Vagina (tissue), 2 donors: ENCODE measurements at regions not wholly inside any gene's neighbourhood (a gene's known extent, or its start where the extent isn't known, plus 50 kb on each side); places are given as distances from the start of the nearest gene placed in this dataset.

Experiments used
- CTCF ChIP-seq, 3 experiments: fragments of 450-650 bp in 2 of 3; fragments of 200-600 bp in 1 of 3; sonication (generic) in 1 of 3; IDR thresholded peaks; one replicate each; pipeline ENCODE4 v1.5.1; 2017 to 2019; ENCODE audit warnings: antibody characterized with exemption in 3 of 3, mild to moderate bottlenecking in 2 of 3, moderate library complexity in 2 of 3
- POLR2A ChIP-seq, 2 donors: fragments of 450-650 bp; IDR thresholded peaks; one replicate each; pipeline ENCODE4 v1.6.1; 2017; ENCODE audit warnings: antibody characterized with exemption in 2 of 2, mild to moderate bottlenecking in 2 of 2, moderate library complexity in 2 of 2
- POLR2AphosphoS5 ChIP-seq, 2 donors: sonication (generic); formaldehyde crosslinking; IDR thresholded peaks; one replicate each; pipeline ENCODE4 v1.9.0; 2017; ENCODE audit warnings: antibody characterized with exemption in 2 of 2, mild to moderate bottlenecking in 2 of 2, low read depth in 1 of 2; ENCODE audit not compliant: insufficient read depth in 1 of 2

- TF ChIP-seq CTCF (IDR thresholded peaks at IDR 0.05) (no peak), POLR2A (IDR thresholded peaks at IDR 0.05) (no peak), POLR2AphosphoS5 (IDR thresholded peaks at IDR 0.05; ENCODE audit: insufficient read depth in 1 of 2, low read depth in 1 of 2) (no peak)
Observed at GRCh38 chr7:69090936-69091335, 507.3 kb upstream of the AUTS2 start.
